Panc1 (cell line): ENCODE measurements at regions not wholly inside any gene's neighbourhood (a gene's known extent, or its start where the extent isn't known, plus 50 kb on each side); places are given as distances from the start of the nearest gene placed in this dataset.

Experiments used
- ATAC-seq: fragments of 200-7000 bp; cut with Tn5 transposase; 2 replicates; pipeline ENCODE4 v1.9.1; 2020; ENCODE audit warnings: mild to moderate bottlenecking, moderate library complexity
- BruUV-seq: library from RNA; stranded (reverse); fragments of 400-500 nt; replicated peaks from 2 replicates; lab custom pipeline; 2021; lab: Mats Ljungman, UMichigan
- CTCF ChIA-PET: fragments of 300-600 bp; sonication (Branson Sonifier 250); formaldehyde crosslinking; loops from one replicate; lab custom pipeline; 2022; ENCODE audit warnings: antibody characterized with exemption; lab: Charles Lee
- POLR2A ChIA-PET: fragments of 300-600 bp; sonication (Branson Sonifier 250); formaldehyde crosslinking; loops from one replicate; lab custom pipeline; 2022; ENCODE audit warnings: antibody characterized with exemption; lab: Charles Lee
- DNase-seq: peaks from one replicate; pipeline ENCODE4 v3.0.0-alpha.2; 2010; ENCODE audit warnings: low read depth, low spot score
- H3K27ac ChIP-seq: 2 replicates; pipeline ENCODE4 v1.5.1; 2011; ENCODE audit warnings: mild to moderate bottlenecking, low read length, inconsistent platforms
- H3K27me3 ChIP-seq: fragments of 200-500 bp; sonication (Bioruptor generic); 2 replicates; pipeline ENCODE4 v1.6.0; 2014; ENCODE audit warnings: low read length, inconsistent platforms; ENCODE audit not compliant: control insufficient read depth, insufficient read depth
- H3K36me3 ChIP-seq: fragments of 200-500 bp; sonication (Bioruptor generic); 2 replicates; pipeline ENCODE4 v1.5.1; 2014; ENCODE audit warnings: inconsistent platforms, mild to moderate bottlenecking, low read length, moderate library complexity; ENCODE audit not compliant: control insufficient read depth, insufficient read depth
- H3K4me1 ChIP-seq: 2 replicates; pipeline ENCODE4 v1.5.1; 2011; ENCODE audit warnings: inconsistent platforms, mild to moderate bottlenecking, low read length, moderate library complexity; ENCODE audit not compliant: control insufficient read depth, insufficient read depth
- H3K4me3 ChIP-seq, 2 experiments: 2 replicates each; pipeline ENCODE4 v1.5.1; 2011 to 2012; ENCODE audit warnings: low read depth in 2 of 2, low read length in 2 of 2, mild to moderate bottlenecking in 2 of 2, inconsistent platforms in 1 of 2, moderate library complexity in 1 of 2
- H3K9me3 ChIP-seq: fragments of 200-500 bp; sonication (Bioruptor generic); 2 replicates; pipeline ENCODE4 v1.5.1; 2014; ENCODE audit warnings: low read depth, mild to moderate bottlenecking, inconsistent platforms, low read length, moderate library complexity; ENCODE audit not compliant: control insufficient read depth, insufficient read depth
- POLR2AphosphoS5 ChIP-seq: IDR thresholded peaks from 2 replicates; pipeline ENCODE4 v1.6.1; 2012; ENCODE audit warnings: mild to moderate bottlenecking, low read depth, low read length, moderate library complexity
- REST ChIP-seq, 2 experiments: IDR thresholded peaks; 2 replicates each; pipeline ENCODE4 v1.6.1; 2011 to 2012; ENCODE audit warnings: low read depth in 2 of 2, control low read depth in 1 of 2, low read length in 1 of 2, mild to moderate bottlenecking in 1 of 2, moderate library complexity in 1 of 2; ENCODE audit not compliant: insufficient read depth in 1 of 2
- SIN3A ChIP-seq: IDR thresholded peaks from 2 replicates; pipeline ENCODE4 v1.6.1; 2012; ENCODE audit warnings: low read depth, mild to moderate bottlenecking, low read length, moderate library complexity, borderline replicate concordance; ENCODE audit not compliant: insufficient read depth
- TCF7L2 ChIP-seq: IDR thresholded peaks from 2 replicates; pipeline ENCODE4 v1.6.1; 2011; ENCODE audit warnings: mild to moderate bottlenecking, low read depth, low read length, inconsistent platforms
- in situ Hi-C: cut with HindIII; loops from 2 replicates; pipeline ENCODE4 v1.10.0; 2016; ENCODE audit warnings: low sequenced_read_pairs, low pct_unique_long_range_greater_than_20kb
- intact Hi-C: fragments of 100-400 bp; cut with micrococcal nuclease; formaldehyde crosslinking; loops from one replicate; pipeline ENCODE4 v1.10.0; 2022; ENCODE audit not compliant: unreplicated experiment
- TF ChIP-seq, protein P1 (sequence below): fragments of 450-650 bp; IDR thresholded peaks from 2 replicates; pipeline ENCODE4 v1.5.1; 2017; ENCODE audit warnings: mild to moderate bottlenecking

- DNase-seq (no peak), ATAC-seq (no peak)
- BruUV-seq = no TSS peak
- in situ Hi-C loops (no loop called here), intact Hi-C loops (no loop called here)
- POLR2A ChIA-PET = no interaction called here
- Histone ChIP-seq H3K27ac (no peak overlapping the region), H3K9me3 (no peaks in the 10 kb centered on the region), H3K27me3 (no peaks in the 10 kb centered on the region), H3K4me1 (no peaks in the 10 kb centered on the region), H3K36me3 (no peaks in the 10 kb centered on the region), H3K4me3 (no peak overlapping the region)
- TF ChIP-seq POLR2AphosphoS5 (no peak), REST (IDR thresholded peaks at IDR 0.05; ENCODE audit: insufficient read depth in 1 of 2, low read depth in 2 of 2, low read length in 1 of 2) (no peak), TCF7L2 (no peak), SIN3A (no peak)
- TF ChIP-seq, protein P1, sequence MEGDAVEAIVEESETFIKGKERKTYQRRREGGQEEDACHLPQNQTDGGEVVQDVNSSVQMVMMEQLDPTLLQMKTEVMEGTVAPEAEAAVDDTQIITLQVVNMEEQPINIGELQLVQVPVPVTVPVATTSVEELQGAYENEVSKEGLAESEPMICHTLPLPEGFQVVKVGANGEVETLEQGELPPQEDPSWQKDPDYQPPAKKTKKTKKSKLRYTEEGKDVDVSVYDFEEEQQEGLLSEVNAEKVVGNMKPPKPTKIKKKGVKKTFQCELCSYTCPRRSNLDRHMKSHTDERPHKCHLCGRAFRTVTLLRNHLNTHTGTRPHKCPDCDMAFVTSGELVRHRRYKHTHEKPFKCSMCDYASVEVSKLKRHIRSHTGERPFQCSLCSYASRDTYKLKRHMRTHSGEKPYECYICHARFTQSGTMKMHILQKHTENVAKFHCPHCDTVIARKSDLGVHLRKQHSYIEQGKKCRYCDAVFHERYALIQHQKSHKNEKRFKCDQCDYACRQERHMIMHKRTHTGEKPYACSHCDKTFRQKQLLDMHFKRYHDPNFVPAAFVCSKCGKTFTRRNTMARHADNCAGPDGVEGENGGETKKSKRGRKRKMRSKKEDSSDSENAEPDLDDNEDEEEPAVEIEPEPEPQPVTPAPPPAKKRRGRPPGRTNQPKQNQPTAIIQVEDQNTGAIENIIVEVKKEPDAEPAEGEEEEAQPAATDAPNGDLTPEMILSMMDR = no peak
- CTCF ChIA-PET = no interaction called here
Measured at GRCh38 chr2:198211706-198212105, 407.3 kb downstream of the PLCL1 start.

DNA sequence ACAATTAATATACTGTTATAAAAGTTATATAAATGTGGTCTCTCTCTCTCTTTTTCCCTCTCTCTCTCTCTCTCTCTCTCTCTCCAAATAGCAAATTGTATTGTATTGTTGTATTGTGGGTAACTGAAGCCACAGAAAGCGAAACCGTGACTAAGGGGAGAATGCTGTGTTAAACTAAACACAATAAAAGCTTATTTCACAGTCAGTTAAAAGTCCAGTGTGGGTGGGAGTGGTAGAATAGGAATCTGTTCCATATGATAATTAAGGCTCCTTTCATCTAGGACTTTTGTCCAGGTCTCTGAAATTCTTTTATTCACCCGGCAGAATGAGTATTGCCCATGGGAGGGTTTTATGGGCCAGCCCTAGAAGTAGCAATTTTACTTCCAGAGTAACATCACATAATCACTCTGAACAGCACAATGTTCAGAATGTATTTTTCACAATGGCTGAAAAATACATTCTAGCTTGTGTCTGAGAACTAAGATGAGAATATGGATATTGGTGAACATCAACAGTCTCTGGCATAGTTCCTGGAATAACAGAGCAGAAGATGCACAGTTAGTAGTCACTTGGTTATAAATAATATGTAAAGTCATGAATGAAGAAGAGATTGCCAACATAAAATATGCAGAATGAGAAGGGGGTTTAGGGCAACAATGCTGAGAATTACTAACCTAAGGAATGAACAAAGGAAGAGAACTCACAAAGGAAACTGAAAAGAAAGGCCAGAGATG is 399.1 kb downstream of the PLCL1 start:
- no peak overlapping the region for H3K4me3 ChIP-seq
- ChIA-PET CTCF (no interaction called here), POLR2A (no interaction called here)
- H3K9me3 ChIP-seq = no peaks in the 10 kb centered on the region
- H3K27ac ChIP-seq = no peak overlapping the region
- no peaks in the 10 kb centered on the region for H3K36me3 ChIP-seq
- in situ Hi-C loops (no loop called here), intact Hi-C loops (no loop called here)
- H3K4me1 ChIP-seq = no peaks in the 10 kb centered on the region
- H3K27me3 ChIP-seq = no peaks in the 10 kb centered on the region
- TF ChIP-seq SIN3A (no peak), REST (IDR thresholded peaks at IDR 0.05; ENCODE audit: insufficient read depth in 1 of 2, low read depth in 2 of 2, low read length in 1 of 2) (no peak), TCF7L2 (no peak), POLR2AphosphoS5 (no peak)
- TF ChIP-seq, protein P1 = no peak
- no peak for ATAC-seq
- no peak for DNase-seq
- BruUV-seq = no TSS peak
